ENCODE measurements at regions not wholly inside any gene's neighbourhood (a gene's known extent, or its start where the extent isn't known, plus 50 kb on each side); places are given as distances from the start of the nearest gene placed in this dataset.

- Histone ChIP-seq H3K9me1 (replicated peaks; ENCODE audit: control insufficient read depth, extremely low read depth, insufficient read depth, low read length) (no peaks in the 10 kb centered on the region), H3K27ac (ENCODE audit: insufficient read depth, low read depth, low read length) (no peak overlapping the region), H3K79me2 (ENCODE audit: control insufficient read depth, insufficient read depth, low read length) (no peaks in the 10 kb centered on the region), H3K27me3 (ENCODE audit: control insufficient read depth in 2 of 2, insufficient read depth in 2 of 2, low read length in 2 of 2) (no peaks in the 10 kb centered on the region), H3K4me2 (ENCODE audit: insufficient read depth, low read length) (no peak overlapping the region), H3K9me3 (replicated peaks; ENCODE audit: control insufficient read depth, insufficient read depth, low read length) (no peaks in the 10 kb centered on the region), H2AFZ (ENCODE audit: low read depth, low read length) (no peak overlapping the region), H3K4me1 (ENCODE audit: control insufficient read depth, extremely low read depth, insufficient read depth, low read length) (no peaks in the 10 kb centered on the region), H3K36me3 (ENCODE audit: control insufficient read depth in 2 of 2, extremely low read depth in 1 of 2, insufficient read depth in 2 of 2, low read length in 2 of 2) (no peaks in the 10 kb centered on the region), H4K20me1 (replicated peaks; ENCODE audit: control insufficient read depth, extremely low read depth, insufficient read depth, low read length) (no peaks in the 10 kb centered on the region), H3K9ac (replicated peaks; ENCODE audit: extremely low read depth, insufficient read depth, low read length) (no peak overlapping the region), H3K4me3 (replicated peaks in 1 of 3; ENCODE audit: insufficient read depth in 1 of 3, low read depth in 1 of 3, low read length in 3 of 3) (no peak overlapping the region)
- no peak for FAIRE-seq
- ChIA-PET CTCF (no interaction called here), POLR2A (no interaction called here)
- no peak for DNase-seq (ENCODE audit: low read depth, low spot score)
- dilution Hi-C loops (cut with MboI; ENCODE audit: extremely low pct_ligation_motif_present, low sequenced_read_pairs) (no loop called here), intact Hi-C loops (cut with micrococcal nuclease) (no loop called here)
- no TSS peak for BruUV-seq (replicated peaks)
- TF ChIP-seq POLR2AphosphoS5 (IDR thresholded peaks at IDR 0.05; ENCODE audit: insufficient read depth, low read depth, low read length) (no peak), MYC (IDR thresholded peaks at IDR 0.05; ENCODE audit: low read depth, low read length) (no peak), POLR2A (IDR thresholded peaks at IDR 0.05; ENCODE audit: low read depth, low read length) (no peak), JUN (IDR thresholded peaks at IDR 0.05; ENCODE audit: borderline replicate concordance, insufficient read depth, insufficient read length, low read depth) (no peak), FOS (IDR thresholded peaks at IDR 0.05; ENCODE audit: borderline replicate concordance, insufficient read depth, low read length) (no peak), GATA2 (IDR thresholded peaks at IDR 0.05; ENCODE audit: insufficient read depth, insufficient read length, low read depth, low read length) (no peak), EZH2 (IDR thresholded peaks at IDR 0.05; ENCODE audit: borderline replicate concordance, low read depth, low read length, severe bottlenecking) (no peak)
Measured at GRCh38 chr4:24055623-24056022, 165.8 kb upstream of the PPARGC1A start.

- no TSS peak for BruUV-seq (replicated peaks)
- POLR2A ChIA-PET, result no interaction called here
Measured at GRCh38 chr4:24054910-24055309, 165.1 kb upstream of the PPARGC1A start.

More at GRCh38 chr4:24054910-24055309, 165.1 kb upstream of the PPARGC1A start:
- dilution Hi-C loops (cut with MboI; ENCODE audit: extremely low pct_ligation_motif_present, low sequenced_read_pairs) (no loop called here), intact Hi-C loops (cut with micrococcal nuclease) (no loop called here)
- Histone ChIP-seq H3K79me2 (ENCODE audit: control insufficient read depth, insufficient read depth, low read length) (no peaks in the 10 kb centered on the region), H3K4me3 (replicated peaks in 1 of 3; ENCODE audit: insufficient read depth in 1 of 3, low read depth in 1 of 3, low read length in 3 of 3) (no peak overlapping the region), H3K27me3 (ENCODE audit: control insufficient read depth in 2 of 2, insufficient read depth in 2 of 2, low read length in 2 of 2) (no peaks in the 10 kb centered on the region), H3K9me1 (replicated peaks; ENCODE audit: control insufficient read depth, extremely low read depth, insufficient read depth, low read length) (no peaks in the 10 kb centered on the region), H3K9me3 (replicated peaks; ENCODE audit: control insufficient read depth, insufficient read depth, low read length) (no peaks in the 10 kb centered on the region), H3K27ac (ENCODE audit: insufficient read depth, low read depth, low read length) (no peak overlapping the region), H3K4me1 (ENCODE audit: control insufficient read depth, extremely low read depth, insufficient read depth, low read length) (no peaks in the 10 kb centered on the region), H2AFZ (ENCODE audit: low read depth, low read length) (no peak overlapping the region), H3K9ac (replicated peaks; ENCODE audit: extremely low read depth, insufficient read depth, low read length) (no peak overlapping the region), H4K20me1 (replicated peaks; ENCODE audit: control insufficient read depth, extremely low read depth, insufficient read depth, low read length) (no peaks in the 10 kb centered on the region), H3K4me2 (ENCODE audit: insufficient read depth, low read length) (no peak overlapping the region), H3K36me3 (ENCODE audit: control insufficient read depth in 2 of 2, extremely low read depth in 1 of 2, insufficient read depth in 2 of 2, low read length in 2 of 2) (no peaks in the 10 kb centered on the region)
- CTCF ChIA-PET, result no interaction called here
- no peak for FAIRE-seq
- TF ChIP-seq POLR2AphosphoS5 (IDR thresholded peaks at IDR 0.05; ENCODE audit: insufficient read depth, low read depth, low read length) (no peak), MYC (IDR thresholded peaks at IDR 0.05; ENCODE audit: low read depth, low read length) (no peak), FOS (IDR thresholded peaks at IDR 0.05; ENCODE audit: borderline replicate concordance, insufficient read depth, low read length) (no peak), EZH2 (IDR thresholded peaks at IDR 0.05; ENCODE audit: borderline replicate concordance, low read depth, low read length, severe bottlenecking) (no peak), GATA2 (IDR thresholded peaks at IDR 0.05; ENCODE audit: insufficient read depth, insufficient read length, low read depth, low read length) (no peak), POLR2A (IDR thresholded peaks at IDR 0.05; ENCODE audit: low read depth, low read length) (no peak), JUN (IDR thresholded peaks at IDR 0.05; ENCODE audit: borderline replicate concordance, insufficient read depth, insufficient read length, low read depth) (no peak), CTCF (IDR thresholded peaks at IDR 0.05; ENCODE audit: extremely low read depth in 1 of 2, insufficient read depth in 1 of 2, low read depth in 1 of 2, low read length in 2 of 2) (no peak), MAX (IDR thresholded peaks at IDR 0.05; ENCODE audit: insufficient read depth, insufficient read length) (no peak)
- no peak for DNase-seq (ENCODE audit: low read depth, low spot score)

All from endothelial cell of umbilical vein (primary cell).